Lower leg skin (tissue), 4 donors: ENCODE measurements at regions not wholly inside any gene's neighbourhood (a gene's known extent, or its start where the extent isn't known, plus 50 kb on each side); places are given as distances from the start of the nearest gene placed in this dataset.
"Not testable (repeated sequence)": the region's sequence is repeated elsewhere in the genome, so short reads cannot be mapped to it uniquely, and the experiment has no call there.

Experiments
- DNase-seq, 2 donors: peaks; one replicate each; pipeline ENCODE4 v3.0.0-alpha.2; 2019; ENCODE audit warnings: low spot score in 2 of 2
- H3K4me3 ChIP-seq: fragments of 200-600 bp; sonication (generic); 2 replicates; pipeline ENCODE4 v1.5.1; 2017; ENCODE audit warnings: mild to moderate bottlenecking, low read depth; ENCODE audit not compliant: poor library complexity, severe bottlenecking
- CTCF ChIP-seq, 3 donors: fragments of 450-650 bp; IDR thresholded peaks; one replicate each; pipeline ENCODE4 v1.5.1; 2016; ENCODE audit warnings: antibody characterized with exemption in 3 of 3, mild to moderate bottlenecking in 3 of 3, moderate library complexity in 2 of 3
- POLR2A ChIP-seq, 2 donors: fragments of 450-650 bp; IDR thresholded peaks; one replicate each; pipeline ENCODE4 v1.6.1; 2016 to 2017; ENCODE audit warnings: antibody characterized with exemption in 2 of 2, mild to moderate bottlenecking in 1 of 2, moderate library complexity in 1 of 2
- WGBS, 2 donors: methylation state at CpG; one replicate each; pipeline ENCODE4 v1.1.5; 2018; 5-methylcytosine and 5-hydroxymethylcytosine counted together
- intact Hi-C: fragments of 100-400 bp; cut with DNase I; formaldehyde crosslinking; loops from one replicate; pipeline ENCODE4 v1.15.0; 2023; ENCODE audit warnings: low total_unique reads

GRCh38 chr5:118486647-118487225 is 501.6 kb downstream of the DTWD2 start:
- 25 to 37% methylated on average over 3 of the region's 3 CpGs for WGBS, 2 donors
- TF ChIP-seq CTCF (IDR thresholded peaks at IDR 0.05) (no peak), POLR2A (IDR thresholded peaks at IDR 0.05) (no peak)
- no peak for DNase-seq
- no peak overlapping the region for H3K4me3 ChIP-seq
- intact Hi-C loops, result no loop called here

GRCh38 chr5:118479285-118479684 is 509.1 kb downstream of the DTWD2 start:
- intact Hi-C loops, result no loop called here
- DNase-seq, result no peak
- WGBS, 2 donors, result 86 to 100% methylated on average over 2 of the region's 2 CpGs
- no peak overlapping the region for H3K4me3 ChIP-seq
- no peak for TF ChIP-seq POLR2A (IDR thresholded peaks at IDR 0.05)
- TF ChIP-seq CTCF (IDR thresholded peaks at IDR 0.05), result no peak

GRCh38 chr5:118478852-118479251 is 509.5 kb downstream of the DTWD2 start:
- H3K4me3 ChIP-seq, result no peak overlapping the region
- intact Hi-C loops, result no loop called here
- DNase-seq, result no peak
- no peak for TF ChIP-seq POLR2A (IDR thresholded peaks at IDR 0.05)
- TF ChIP-seq CTCF (IDR thresholded peaks at IDR 0.05), result no peak
- 91 to 93% methylated on average over 7 to 8 of the region's 8 CpGs for WGBS, 2 donors

- no peak overlapping the region for H3K4me3 ChIP-seq
- intact Hi-C loops, result no loop called here
- TF ChIP-seq POLR2A (IDR thresholded peaks at IDR 0.05) (no peak), CTCF (IDR thresholded peaks at IDR 0.05) (no peak)
- DNase-seq, result no peak
These were observed 520.3 kb downstream of the DTWD2 start for GRCh38 chr5:118468085-118468484.

DNA sequence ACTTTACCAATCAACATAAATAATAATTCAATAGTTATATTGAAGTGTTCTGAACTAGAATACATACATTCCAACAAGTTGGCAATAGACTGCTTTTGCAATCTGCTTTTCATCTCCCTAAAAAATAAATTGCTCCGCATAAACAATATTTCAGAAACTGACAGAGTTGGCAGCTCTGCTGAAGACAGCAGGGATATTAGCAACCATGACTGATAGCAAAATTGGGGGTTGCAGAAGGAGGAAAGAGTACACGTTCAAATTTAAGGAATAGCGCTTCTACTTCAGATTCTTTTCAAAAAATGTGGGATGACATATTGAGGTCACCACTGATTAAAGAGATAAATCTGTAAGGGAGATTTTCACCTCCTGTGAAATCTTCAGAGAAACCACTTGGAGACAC is 521.2 kb downstream of the DTWD2 start:
- intact Hi-C loops, result no loop called here
- WGBS, 2 donors, result 49 to 72% methylated on average over 3 of the region's 3 CpGs
- H3K4me3 ChIP-seq, result no peak overlapping the region
- TF ChIP-seq POLR2A (IDR thresholded peaks at IDR 0.05) (no peak), CTCF (IDR thresholded peaks at IDR 0.05) (no peak)
- DNase-seq, result no peak

- no peak overlapping the region for H3K4me3 ChIP-seq
- TF ChIP-seq POLR2A (IDR thresholded peaks at IDR 0.05), result no peak
- intact Hi-C loops, result no loop called here
- 64 to 75% methylated on average over 5 of the region's 5 CpGs for WGBS, 2 donors
- DNase-seq, result no peak
These were observed 521.9 kb downstream of the DTWD2 start for GRCh38 chr5:118466418-118466817.

DNA sequence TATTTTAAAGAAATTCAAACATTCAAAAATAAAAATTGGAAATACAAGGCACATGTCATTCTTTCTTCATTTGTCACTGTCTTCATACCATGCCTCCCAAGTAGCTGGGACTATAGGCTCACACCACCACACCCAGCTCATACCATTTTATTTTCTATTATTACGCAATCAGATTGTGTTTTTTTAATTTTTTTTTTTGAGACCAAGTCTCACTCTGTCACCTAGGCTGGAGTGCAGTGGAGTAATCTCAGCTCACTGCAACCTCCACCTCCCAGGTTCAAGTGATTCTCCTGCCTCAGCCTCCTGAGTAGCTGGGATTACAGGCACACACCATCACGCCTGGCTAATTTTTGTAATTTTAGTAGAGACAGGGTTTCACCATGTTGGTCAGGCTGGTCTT is 526.1 kb downstream of the DTWD2 start:
- intact Hi-C loops, H3K4me3 ChIP-seq, DNase-seq: not testable (repeated sequence)
- WGBS, 2 donors, result 93 to 94% methylated on average over 2 of the region's 2 CpGs
